Activated naive CD8-positive, alpha-beta T cell treated with anti-CD3 and anti-CD28 coated beads for 36 hours (primary cell): ENCODE measurements at regions not wholly inside any gene's neighbourhood (a gene's known extent, or its start where the extent isn't known, plus 50 kb on each side); places are given as distances from the start of the nearest gene placed in this dataset.

Experiments
- DNase-seq: peaks from one replicate; pipeline ENCODE4 v3.0.0; 2021
- H3K27ac Mint-ChIP-seq: one replicate; pipeline ENCODE4 v1.8.0; 2022; ENCODE audit warnings: mild to moderate bottlenecking, moderate library complexity, mixed read lengths
- H3K27me3 Mint-ChIP-seq: one replicate; pipeline ENCODE4 v1.8.0; 2022; ENCODE audit warnings: mild to moderate bottlenecking, mixed read lengths
- H3K36me3 Mint-ChIP-seq: one replicate; pipeline ENCODE4 v1.8.0; 2021; ENCODE audit warnings: mild to moderate bottlenecking, mixed read lengths
- H3K4me1 Mint-ChIP-seq: one replicate; pipeline ENCODE4 v1.8.0; 2021; ENCODE audit warnings: mixed read lengths
- H3K4me3 Mint-ChIP-seq: one replicate; pipeline ENCODE4 v1.8.0; 2022; ENCODE audit warnings: mild to moderate bottlenecking, moderate library complexity, mixed read lengths
- H3K9me3 Mint-ChIP-seq: one replicate; pipeline ENCODE4 v1.8.0; 2022; ENCODE audit warnings: mixed read lengths

GRCh38 chr17:31699886-31700285, 159.2 kb downstream of the COPRS start:
- H3K36me3 Mint-ChIP-seq: no peaks in the 10 kb centered on the region
- no peaks in the 10 kb centered on the region for H3K4me1 Mint-ChIP-seq
- H3K27ac Mint-ChIP-seq: no peak overlapping the region
- H3K9me3 Mint-ChIP-seq: no peaks in the 10 kb centered on the region
- H3K4me3 Mint-ChIP-seq: no peak overlapping the region
- peaks cover 11% of the 10 kb centered on the region for H3K27me3 Mint-ChIP-seq
- no peak for DNase-seq

- Mint-ChIP-seq H3K9me3 (no peaks in the 10 kb centered on the region), H3K27ac (no peak overlapping the region), H3K4me3 (no peak overlapping the region), H3K36me3 (no peaks in the 10 kb centered on the region), H3K4me1 (no peaks in the 10 kb centered on the region), H3K27me3 (peaks cover 11% of the 10 kb centered on the region)
- no peak for DNase-seq
These were observed 159.8 kb downstream of the COPRS start for GRCh38 chr17:31699281-31699680.

- Mint-ChIP-seq H3K27me3 (peaks cover 7% of the 10 kb centered on the region), H3K4me1 (no peaks in the 10 kb centered on the region), H3K27ac (no peak overlapping the region), H3K36me3 (no peaks in the 10 kb centered on the region), H3K4me3 (no peak overlapping the region), H3K9me3 (no peaks in the 10 kb centered on the region)
- DNase-seq: no peak
These were observed 160.3 kb downstream of the COPRS start for GRCh38 chr17:31698751-31699150.

- Mint-ChIP-seq H3K9me3 (no peaks in the 10 kb centered on the region), H3K36me3 (no peaks in the 10 kb centered on the region), H3K4me3 (no peak overlapping the region), H3K27ac (no peak overlapping the region), H3K27me3 (peaks cover 4% of the 10 kb centered on the region), H3K4me1 (no peaks in the 10 kb centered on the region)
- DNase-seq: no peak
These were observed 161.2 kb downstream of the COPRS start for GRCh38 chr17:31697838-31698237.

- H3K27ac Mint-ChIP-seq: no peak overlapping the region
- no peaks in the 10 kb centered on the region for H3K4me1 Mint-ChIP-seq
- no peaks in the 10 kb centered on the region for H3K9me3 Mint-ChIP-seq
- no peaks in the 10 kb centered on the region for H3K36me3 Mint-ChIP-seq
- no peak overlapping the region for H3K4me3 Mint-ChIP-seq
- no peak for DNase-seq
- H3K27me3 Mint-ChIP-seq: peaks cover 4% of the 10 kb centered on the region
These were observed 162.2 kb downstream of the COPRS start for GRCh38 chr17:31696703-31697325.

- H3K9me3 Mint-ChIP-seq: no peaks in the 10 kb centered on the region
- DNase-seq: no peak
- H3K27me3 Mint-ChIP-seq: peaks cover 3% of the 10 kb centered on the region
- H3K4me1 Mint-ChIP-seq: no peaks in the 10 kb centered on the region
- no peak overlapping the region for H3K27ac Mint-ChIP-seq
- H3K36me3 Mint-ChIP-seq: no peaks in the 10 kb centered on the region
- no peak overlapping the region for H3K4me3 Mint-ChIP-seq
These were observed 162.9 kb downstream of the COPRS start for GRCh38 chr17:31696184-31696602.

- no peaks in the 10 kb centered on the region for H3K4me1 Mint-ChIP-seq
- H3K9me3 Mint-ChIP-seq: no peaks in the 10 kb centered on the region
- H3K27ac Mint-ChIP-seq: no peak overlapping the region
- H3K36me3 Mint-ChIP-seq: no peaks in the 10 kb centered on the region
- no peak for DNase-seq
- H3K27me3 Mint-ChIP-seq: no peaks in the 10 kb centered on the region
- H3K4me3 Mint-ChIP-seq: no peak overlapping the region
These were observed 163.5 kb downstream of the COPRS start for GRCh38 chr17:31695456-31696090.

- H3K27me3 Mint-ChIP-seq: no peaks in the 10 kb centered on the region
These were observed 165.4 kb downstream of the COPRS start for GRCh38 chr17:31693433-31694220.

GRCh38 chr17:31692632-31693031, 166.4 kb downstream of the COPRS start:
- no peaks in the 10 kb centered on the region for H3K27me3 Mint-ChIP-seq
- H3K4me3 Mint-ChIP-seq: no peak overlapping the region
- H3K36me3 Mint-ChIP-seq: no peaks in the 10 kb centered on the region
- DNase-seq: no peak
- H3K9me3 Mint-ChIP-seq: no peaks in the 10 kb centered on the region
- no peak overlapping the region for H3K27ac Mint-ChIP-seq
- no peaks in the 10 kb centered on the region for H3K4me1 Mint-ChIP-seq

More at GRCh38 chr17:31693433-31694220, 165.4 kb downstream of the COPRS start:
- Mint-ChIP-seq H3K4me3 (no peak overlapping the region), H3K36me3 (no peaks in the 10 kb centered on the region), H3K9me3 (no peaks in the 10 kb centered on the region), H3K4me1 (no peaks in the 10 kb centered on the region), H3K27ac (no peak overlapping the region)
- no peak for DNase-seq

GRCh38 chr17:31692027-31692426, 167.0 kb downstream of the COPRS start:
- H3K4me3 Mint-ChIP-seq: no peak overlapping the region
- H3K36me3 Mint-ChIP-seq: no peaks in the 10 kb centered on the region
- H3K9me3 Mint-ChIP-seq: no peaks in the 10 kb centered on the region
- no peaks in the 10 kb centered on the region for H3K4me1 Mint-ChIP-seq
- H3K27me3 Mint-ChIP-seq: no peaks in the 10 kb centered on the region
- no peak overlapping the region for H3K27ac Mint-ChIP-seq
- no peak for DNase-seq

- no peak overlapping the region for H3K4me3 Mint-ChIP-seq
- H3K9me3 Mint-ChIP-seq: no peaks in the 10 kb centered on the region
- H3K27ac Mint-ChIP-seq: no peak overlapping the region
- no peaks in the 10 kb centered on the region for H3K27me3 Mint-ChIP-seq
- no peaks in the 10 kb centered on the region for H3K4me1 Mint-ChIP-seq
- no peaks in the 10 kb centered on the region for H3K36me3 Mint-ChIP-seq
- no peak for DNase-seq
These were observed 167.7 kb downstream of the COPRS start for GRCh38 chr17:31691251-31691905.

- H3K9me3 Mint-ChIP-seq: no peaks in the 10 kb centered on the region
- H3K4me3 Mint-ChIP-seq: no peak overlapping the region
- no peak for DNase-seq
- H3K36me3 Mint-ChIP-seq: no peaks in the 10 kb centered on the region
- H3K27me3 Mint-ChIP-seq: no peaks in the 10 kb centered on the region
- no peaks in the 10 kb centered on the region for H3K4me1 Mint-ChIP-seq
- no peak overlapping the region for H3K27ac Mint-ChIP-seq
These were observed 168.9 kb downstream of the COPRS start for GRCh38 chr17:31690151-31690551.

GRCh38 chr17:31688701-31689100, 170.3 kb downstream of the COPRS start:
- Mint-ChIP-seq H3K9me3 (no peaks in the 10 kb centered on the region), H3K27ac (no peak overlapping the region), H3K27me3 (peaks cover 6% of the 10 kb centered on the region), H3K4me3 (no peak overlapping the region), H3K4me1 (no peaks in the 10 kb centered on the region), H3K36me3 (no peaks in the 10 kb centered on the region)
- no peak for DNase-seq

- no peak overlapping the region for H3K4me3 Mint-ChIP-seq
- peaks cover 15% of the 10 kb centered on the region for H3K27me3 Mint-ChIP-seq
- DNase-seq: no peak
- H3K27ac Mint-ChIP-seq: no peak overlapping the region
- no peaks in the 10 kb centered on the region for H3K36me3 Mint-ChIP-seq
- H3K9me3 Mint-ChIP-seq: no peaks in the 10 kb centered on the region
- no peaks in the 10 kb centered on the region for H3K4me1 Mint-ChIP-seq
These were observed 171.4 kb downstream of the COPRS start for GRCh38 chr17:31687505-31688126.

- Mint-ChIP-seq H3K27me3 (peaks cover 25% of the 10 kb centered on the region), H3K27ac (no peak overlapping the region), H3K4me1 (no peaks in the 10 kb centered on the region), H3K4me3 (no peak overlapping the region), H3K36me3 (no peaks in the 10 kb centered on the region), H3K9me3 (no peaks in the 10 kb centered on the region)
- DNase-seq: no peak
These were observed 172.5 kb downstream of the COPRS start for GRCh38 chr17:31686495-31686894.
